ENCODE measurements at regions not wholly inside any gene's neighbourhood (a gene's known extent, or its start where the extent isn't known, plus 50 kb on each side); places are given as distances from the start of the nearest gene placed in this dataset.
A peak's percentile ranks its signal among the peaks of the same experiment; 100 is the strongest.
"Not testable (repeated sequence)": the region's sequence is repeated elsewhere in the genome, so short reads cannot be mapped to it uniquely, and the experiment has no call there.

DNA sequence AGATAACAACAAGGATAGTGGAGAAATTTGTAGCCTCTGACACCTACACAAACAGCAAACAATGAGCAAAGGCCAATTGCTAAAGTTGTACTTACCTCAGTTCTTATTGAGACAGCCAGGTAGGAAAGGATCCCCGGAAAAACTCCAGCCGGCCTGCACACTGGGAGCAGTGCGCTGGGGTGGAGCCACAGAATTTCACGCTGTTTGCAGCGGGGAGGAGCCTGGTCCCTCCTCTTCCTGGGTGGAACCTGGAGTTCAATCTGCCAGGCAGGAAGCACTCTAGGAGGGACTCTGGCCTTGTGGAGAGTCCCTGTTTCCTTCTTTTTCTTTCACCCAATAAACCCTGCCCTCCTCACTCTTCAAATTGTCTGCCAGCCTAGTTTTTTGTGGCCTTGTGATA is 382.6 kb upstream of the TGIF2LX start:
- not testable (repeated sequence) for H3K4me3 ChIP-seq (ENCODE audit: low read length); DNase-seq (ENCODE audit: low read depth, low spot score)

DNA sequence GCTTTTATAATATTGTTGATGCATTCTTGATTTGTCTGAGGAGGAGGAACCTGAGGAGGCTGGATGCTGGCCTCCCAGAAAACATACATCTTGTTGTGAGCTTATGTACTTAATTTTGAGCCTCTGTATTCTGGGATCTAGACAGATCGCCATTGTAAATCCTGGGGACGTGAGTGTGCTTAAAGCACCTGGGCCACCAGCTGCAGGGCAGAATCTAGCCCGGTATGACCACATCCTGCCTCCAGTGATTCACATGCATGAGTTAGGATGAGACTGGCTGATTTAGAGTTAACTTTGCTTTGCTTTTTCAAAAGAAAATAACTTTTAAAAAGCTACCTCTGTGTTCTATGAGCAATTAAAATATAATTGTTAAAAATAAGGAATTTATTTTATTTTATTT is 364.6 kb upstream of the TGIF2LX start:
- not testable (repeated sequence) for DNase-seq (ENCODE audit: low read depth, low spot score); H3K4me3 ChIP-seq (ENCODE audit: low read length)

GRCh38 chrX:89562079-89562478 is 359.6 kb upstream of the TGIF2LX start:
- DNase-seq (ENCODE audit: low read depth, low spot score); H3K4me3 ChIP-seq (ENCODE audit: low read length): not testable (repeated sequence)

DNA sequence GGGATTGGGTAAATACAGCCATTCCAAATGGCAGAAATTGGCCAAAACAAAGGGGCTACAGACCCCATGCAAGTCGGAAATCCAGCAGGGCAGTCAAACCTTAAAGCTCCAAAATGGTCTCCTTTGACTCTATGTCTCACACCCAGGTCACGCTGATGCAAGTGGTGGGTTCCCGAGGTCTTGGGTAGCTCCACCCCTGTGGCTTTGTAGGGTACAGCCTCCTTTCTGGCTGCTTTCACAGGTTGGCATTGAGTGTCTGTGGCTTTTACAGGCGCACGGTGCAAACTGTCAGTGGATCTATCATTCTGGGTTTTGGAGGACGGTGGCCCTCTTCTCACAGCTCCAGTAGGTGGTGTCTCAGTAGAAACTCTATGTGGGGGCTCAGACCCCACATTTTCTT is 358.6 kb upstream of the TGIF2LX start:
- not testable (repeated sequence) for H3K4me3 ChIP-seq (ENCODE audit: low read length); DNase-seq (ENCODE audit: low read depth, low spot score)

- DNase-seq (ENCODE audit: low read depth, low spot score); H3K4me3 ChIP-seq (ENCODE audit: low read length): not testable (repeated sequence)
Measured at GRCh38 chrX:89567787-89568186, 353.9 kb upstream of the TGIF2LX start.

GRCh38 chrX:89581868-89582267 is 339.8 kb upstream of the TGIF2LX start:
- not testable (repeated sequence) for DNase-seq (ENCODE audit: low read depth, low spot score); H3K4me3 ChIP-seq (ENCODE audit: low read length)

DNA sequence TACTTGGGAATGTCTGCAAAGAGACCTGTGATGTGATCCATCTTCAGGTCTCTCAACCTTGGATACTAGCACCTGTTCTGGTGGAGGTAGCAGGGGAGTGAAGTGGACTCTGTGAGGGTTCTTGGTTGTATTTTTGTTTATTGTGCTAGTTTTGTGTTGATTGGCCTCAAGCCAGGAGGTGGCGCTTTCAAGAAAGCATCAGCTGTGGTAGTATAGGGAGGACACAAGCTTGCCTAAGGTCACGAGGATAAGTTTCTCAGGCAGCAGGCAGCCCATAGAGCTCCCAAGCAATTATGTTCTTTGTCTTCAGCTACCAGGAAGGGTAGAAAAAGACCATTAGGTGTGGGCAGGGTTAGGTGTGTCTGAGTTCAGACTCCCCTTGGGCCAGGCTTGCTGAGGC is 289.9 kb upstream of the TGIF2LX start:
- DNase-seq (ENCODE audit: low read depth, low spot score); H3K4me3 ChIP-seq (ENCODE audit: low read length): not testable (repeated sequence)

GRCh38 chrX:89635887-89636286 is 285.8 kb upstream of the TGIF2LX start:
- DNase-seq (ENCODE audit: low read depth, low spot score), result not testable (repeated sequence)

DNA sequence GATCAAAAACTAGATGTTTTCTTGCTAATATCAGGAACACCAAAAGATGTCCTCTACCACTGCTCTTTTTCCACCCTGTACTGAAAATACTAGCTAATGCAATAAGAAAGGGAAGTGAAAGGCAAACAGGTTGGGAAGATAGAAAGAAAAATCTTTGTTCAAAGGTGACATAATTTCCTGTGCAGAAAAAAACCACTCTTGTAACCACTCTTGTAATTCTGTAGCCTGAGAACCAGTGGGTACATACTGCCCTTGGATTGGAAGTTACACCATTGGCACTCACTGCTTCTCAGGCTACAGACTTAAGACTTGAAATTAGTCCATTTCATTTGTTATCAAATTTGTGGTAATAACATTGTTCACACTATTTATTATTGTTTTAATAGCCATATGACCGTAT is 263.0 kb upstream of the TGIF2LX start:
- DNase-seq (ENCODE audit: low read depth, low spot score); H3K4me3 ChIP-seq (ENCODE audit: low read length): not testable (repeated sequence)

More at GRCh38 chrX:89635887-89636286, 285.8 kb upstream of the TGIF2LX start:
- not testable (repeated sequence) for H3K4me3 ChIP-seq (ENCODE audit: low read length)

DNA sequence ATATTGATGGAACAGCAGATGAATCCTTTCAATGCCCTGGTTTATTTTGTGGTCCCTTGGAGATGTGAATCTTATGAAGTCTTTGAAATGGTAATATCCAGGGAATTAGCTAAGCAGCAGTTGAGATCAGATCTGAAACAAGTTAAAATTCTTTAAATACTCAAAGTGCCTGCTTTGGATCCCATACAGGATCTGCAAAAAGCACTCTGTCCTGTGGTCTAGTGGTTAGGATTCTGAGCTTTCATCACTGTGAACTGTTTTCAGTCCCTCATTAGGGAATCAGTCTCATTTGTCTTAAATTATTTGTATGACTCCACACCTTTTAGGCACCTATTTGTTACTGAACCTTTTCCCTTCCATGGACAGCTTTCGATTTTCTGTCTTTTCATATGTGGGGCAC is 215.2 kb upstream of the TGIF2LX start:
- DNase-seq (ENCODE audit: low read depth, low spot score); H3K4me3 ChIP-seq (ENCODE audit: low read length): not testable (repeated sequence)

DNA sequence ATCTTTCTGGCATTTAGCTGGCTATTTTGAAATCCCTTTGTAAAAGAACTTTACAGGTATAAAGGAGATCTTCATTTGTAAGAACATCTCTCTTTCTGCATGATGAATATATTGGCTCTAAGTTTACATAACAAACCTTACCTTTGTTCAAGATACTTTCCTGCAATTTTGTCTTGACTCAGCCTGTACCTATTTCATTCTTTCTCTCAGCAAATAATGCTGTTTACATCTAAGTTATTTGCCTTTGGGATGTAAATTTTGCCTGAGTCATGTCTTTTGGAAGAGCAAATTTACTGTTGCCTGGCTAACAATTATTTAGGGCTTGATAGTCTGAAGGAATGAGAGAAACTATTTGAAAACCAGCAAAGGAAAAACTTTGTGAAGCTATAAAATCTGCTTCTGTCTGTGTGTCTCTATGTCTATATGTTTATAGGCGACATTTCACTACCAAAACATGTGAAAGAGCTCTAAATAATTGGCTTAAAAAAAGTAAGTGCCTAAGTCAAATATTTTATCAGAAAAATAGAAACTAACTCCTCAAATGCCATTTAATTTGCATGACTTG is 214.3 kb upstream of the TGIF2LX start:
- not testable (repeated sequence) for DNase-seq (ENCODE audit: low read depth, low spot score); H3K4me3 ChIP-seq (ENCODE audit: low read length)

DNA sequence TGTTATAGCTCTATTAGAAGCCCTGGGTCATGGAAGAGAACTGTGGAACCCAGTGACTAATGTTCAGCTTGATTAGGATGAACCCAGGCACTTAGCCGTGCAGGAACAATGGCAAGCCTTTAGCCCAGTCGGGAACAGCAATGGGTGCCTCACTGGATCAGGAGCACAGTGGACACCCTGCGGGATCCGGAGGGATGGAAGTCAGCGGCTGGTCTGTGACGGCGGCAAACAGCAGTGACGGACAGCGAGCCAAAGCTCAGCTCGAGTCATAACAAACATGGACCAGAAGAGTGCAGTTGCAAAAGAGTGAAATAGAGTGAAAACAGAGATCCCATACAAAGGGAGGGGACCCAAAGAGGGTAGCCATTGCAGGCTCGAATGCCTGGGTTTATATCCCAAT is 187.3 kb upstream of the TGIF2LX start:
- H3K4me3 ChIP-seq (ENCODE audit: low read length); DNase-seq (ENCODE audit: low read depth, low spot score): not testable (repeated sequence)

- H3K4me3 ChIP-seq (ENCODE audit: low read length); DNase-seq (ENCODE audit: low read depth, low spot score): not testable (repeated sequence)
Measured at GRCh38 chrX:89756466-89756865, 165.2 kb upstream of the TGIF2LX start.

DNA sequence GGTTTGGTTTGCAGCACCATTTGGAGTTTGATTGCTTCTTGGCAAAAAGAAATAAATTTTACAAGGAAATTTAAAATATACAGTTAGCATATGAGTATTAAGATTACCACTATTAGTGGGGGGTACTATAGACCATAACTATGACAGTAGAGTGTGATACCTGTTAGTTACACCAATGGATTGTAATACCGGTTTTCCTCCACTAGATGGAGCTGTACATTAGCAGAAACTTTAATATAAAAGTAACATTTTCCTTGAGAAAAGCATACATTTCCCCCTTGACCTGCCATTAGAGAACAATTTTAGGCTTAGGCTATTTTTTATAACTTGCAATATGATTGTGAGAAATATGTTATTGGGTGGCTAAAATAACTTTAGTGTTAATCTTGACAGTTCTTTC is 163.9 kb upstream of the TGIF2LX start:
- H3K4me3 ChIP-seq (ENCODE audit: low read length), result not testable (repeated sequence)
- peak; percentile 9 for DNase-seq (ENCODE audit: low read depth, low spot score)

- not testable (repeated sequence) for H3K4me3 ChIP-seq (ENCODE audit: low read length); DNase-seq (ENCODE audit: low read depth, low spot score)
Measured at GRCh38 chrX:89759076-89759685, 162.5 kb upstream of the TGIF2LX start.

DNA sequence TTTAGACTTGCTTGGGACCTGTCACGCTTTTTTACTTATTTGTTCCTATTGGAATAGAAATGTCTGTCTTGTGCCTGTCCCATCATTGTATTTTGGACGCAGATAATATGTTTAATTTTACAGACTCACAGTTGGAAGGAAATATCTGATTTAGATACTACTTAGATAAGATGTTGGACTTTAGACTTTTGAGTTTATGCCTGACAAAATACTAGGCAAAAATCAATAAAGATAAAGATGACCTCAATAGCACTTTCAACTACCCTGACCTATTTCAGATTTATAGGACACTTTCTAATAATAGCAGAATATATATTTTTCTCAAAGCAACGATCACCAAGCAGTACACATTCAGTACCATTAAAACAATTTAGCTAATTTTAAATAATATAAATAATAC is 150.1 kb upstream of the TGIF2LX start:
- not testable (repeated sequence) for H3K4me3 ChIP-seq (ENCODE audit: low read length); DNase-seq (ENCODE audit: low read depth, low spot score)

GRCh38 chrX:89811440-89811839 is 110.3 kb upstream of the TGIF2LX start:
- DNase-seq (ENCODE audit: low read depth, low spot score); H3K4me3 ChIP-seq (ENCODE audit: low read length): not testable (repeated sequence)

DNA sequence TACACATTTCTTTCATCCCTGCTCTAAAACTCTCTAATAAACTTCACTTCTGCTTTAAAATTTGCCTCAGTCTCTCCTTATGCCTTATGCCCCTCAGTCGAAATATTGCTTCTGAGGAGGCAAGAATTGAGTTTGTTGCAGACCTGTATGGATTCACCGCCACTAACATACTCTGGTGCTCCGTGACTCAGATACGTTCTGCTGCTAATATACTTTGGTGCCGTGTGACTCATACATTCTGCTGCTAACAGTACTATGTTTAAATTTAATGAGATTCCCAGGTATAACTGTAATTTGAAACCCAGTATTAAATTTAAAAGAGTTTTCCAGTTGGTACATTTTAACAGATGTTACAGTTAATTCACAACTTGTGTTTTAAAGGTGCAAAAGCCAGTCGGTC is 82.0 kb upstream of the TGIF2LX start:
- not testable (repeated sequence) for H3K4me3 ChIP-seq (ENCODE audit: low read length); DNase-seq (ENCODE audit: low read depth, low spot score)

DNA sequence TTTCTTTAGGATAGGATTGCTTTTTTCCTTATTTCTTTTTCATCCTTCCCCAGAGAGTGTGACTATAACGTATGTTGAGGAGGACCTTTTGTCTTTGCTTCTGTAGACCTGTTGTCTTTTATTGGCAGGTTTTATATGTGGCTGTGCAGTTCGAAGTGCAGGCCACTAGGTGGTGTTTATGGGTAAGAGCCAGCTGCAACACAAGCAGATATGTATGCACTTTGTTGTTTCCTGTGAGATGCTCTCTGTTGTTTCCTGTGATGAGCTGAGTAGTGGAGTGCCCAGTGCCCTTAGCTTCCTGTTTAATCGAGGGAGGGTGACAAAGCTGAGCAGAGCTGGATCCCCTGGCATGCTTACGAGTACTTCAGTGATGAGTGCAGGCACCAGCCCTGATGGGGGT is 50.0 kb upstream of the TGIF2LX start:
- H3K4me3 ChIP-seq (ENCODE audit: low read length), result not testable (repeated sequence)
- peak; percentile 19 for DNase-seq (ENCODE audit: low read depth, low spot score)
